PC-3 (cell line): ENCODE measurements at regions not wholly inside any gene's neighbourhood (a gene's known extent, or its start where the extent isn't known, plus 50 kb on each side); places are given as distances from the start of the nearest gene placed in this dataset.

Experiments
- ATAC-seq: fragments of 200-7000 bp; cut with Tn5 transposase; 2 replicates; pipeline ENCODE4 v1.9.1; 2020; ENCODE audit warnings: mild to moderate bottlenecking, moderate library complexity
- BruUV-seq: library from RNA; stranded (reverse); fragments of 400-500 nt; replicated peaks from 2 replicates; lab custom pipeline; 2021; lab: Mats Ljungman, UMichigan
- CTCF ChIA-PET: fragments of 300-600 bp; sonication (Branson Sonifier 250); formaldehyde crosslinking; loops from one replicate; lab custom pipeline; 2022; ENCODE audit warnings: antibody characterized with exemption; lab: Charles Lee
- POLR2A ChIA-PET: fragments of 300-600 bp; sonication (Branson Sonifier 250); formaldehyde crosslinking; loops from one replicate; lab custom pipeline; 2022; ENCODE audit warnings: antibody characterized with exemption; ENCODE audit not compliant: unreplicated experiment; lab: Charles Lee
- DNase-seq: peaks from one replicate; pipeline ENCODE4 v3.0.0-alpha.2; 2015
- H2AFZ ChIP-seq: fragments of 300-600 bp; sonication (generic); 2 replicates; pipeline ENCODE4 v1.6.0; 2016; ENCODE audit warnings: antibody characterized with exemption, low read length
- H3F3A ChIP-seq: fragments of 300-600 bp; sonication (generic); one replicate; pipeline ENCODE4 v1.6.0; 2017; ENCODE audit warnings: antibody characterized with exemption, low read length, control low read depth, mild to moderate bottlenecking; ENCODE audit not compliant: unreplicated experiment
- H3K27ac ChIP-seq: fragments of 300-600 bp; sonication (generic); 2 replicates; pipeline ENCODE4 v1.5.1; 2016; ENCODE audit warnings: mild to moderate bottlenecking, low read length
- H3K27me3 ChIP-seq: fragments of 300-600 bp; sonication (generic); 2 replicates; pipeline ENCODE4 v1.6.1; 2016; ENCODE audit warnings: low read length, mixed read lengths
- H3K36me3 ChIP-seq: fragments of 300-600 bp; sonication (generic); 2 replicates; pipeline ENCODE4 v1.6.1; 2016; ENCODE audit warnings: low read depth, mixed run types, low read length, mixed read lengths
- H3K4me1 ChIP-seq: fragments of 300-600 bp; sonication (generic); 2 replicates; pipeline ENCODE4 v1.5.1; 2016; ENCODE audit warnings: low read length; ENCODE audit not compliant: insufficient read depth
- H3K4me2 ChIP-seq: fragments of 300-600 bp; sonication (generic); 2 replicates; pipeline ENCODE4 v1.6.0; 2016; ENCODE audit warnings: low read length
- H3K4me3 ChIP-seq: fragments of 300-600 bp; sonication (generic); 2 replicates; pipeline ENCODE4 v1.5.1; 2016; ENCODE audit warnings: mild to moderate bottlenecking, low read length, mixed read lengths
- H3K79me2 ChIP-seq: fragments of 300-600 bp; sonication (generic); 2 replicates; pipeline ENCODE4 v1.6.1; 2017; ENCODE audit warnings: low read length, mixed read lengths
- H3K9ac ChIP-seq: fragments of 300-600 bp; sonication (generic); 2 replicates; pipeline ENCODE4 v1.6.0; 2016; ENCODE audit warnings: mild to moderate bottlenecking, low read length
- H3K9me2 ChIP-seq: fragments of 300-600 bp; sonication (generic); replicated peaks from 2 replicates; pipeline ENCODE4 v1.6.1; 2016; ENCODE audit warnings: mixed run types, low read length, mixed read lengths
- H3K9me3 ChIP-seq: fragments of 300-600 bp; sonication (generic); 2 replicates; pipeline ENCODE4 v1.6.1; 2016; ENCODE audit warnings: low read length, mixed read lengths
- H4K20me1 ChIP-seq: fragments of 300-600 bp; sonication (generic); 2 replicates; pipeline ENCODE4 v1.6.1; 2016; ENCODE audit warnings: low read length, mixed read lengths
- CTCF ChIP-seq: fragments of 300-600 bp; sonication (generic); conservative IDR thresholded peaks from 2 replicates; pipeline ENCODE4 v1.5.1; 2017; ENCODE audit warnings: antibody characterized with exemption, low read depth, mild to moderate bottlenecking, low read length
- EZH2 ChIP-seq: fragments of 300-600 bp; sonication (generic); IDR thresholded peaks from one replicate; pipeline ENCODE4 v1.6.1; 2017; ENCODE audit warnings: antibody characterized with exemption, mild to moderate bottlenecking, low read length; ENCODE audit not compliant: unreplicated experiment
- EZH2phosphoT487 ChIP-seq: fragments of 300-600 bp; sonication (generic); IDR thresholded peaks from 2 replicates; pipeline ENCODE4 v1.6.1; 2018; ENCODE audit warnings: mild to moderate bottlenecking, antibody characterized with exemption, low read length, borderline replicate concordance
- intact Hi-C: fragments of 100-400 bp; cut with micrococcal nuclease; formaldehyde crosslinking; loops from 2 replicates; pipeline ENCODE4 v1.9.0; 2023

DNA sequence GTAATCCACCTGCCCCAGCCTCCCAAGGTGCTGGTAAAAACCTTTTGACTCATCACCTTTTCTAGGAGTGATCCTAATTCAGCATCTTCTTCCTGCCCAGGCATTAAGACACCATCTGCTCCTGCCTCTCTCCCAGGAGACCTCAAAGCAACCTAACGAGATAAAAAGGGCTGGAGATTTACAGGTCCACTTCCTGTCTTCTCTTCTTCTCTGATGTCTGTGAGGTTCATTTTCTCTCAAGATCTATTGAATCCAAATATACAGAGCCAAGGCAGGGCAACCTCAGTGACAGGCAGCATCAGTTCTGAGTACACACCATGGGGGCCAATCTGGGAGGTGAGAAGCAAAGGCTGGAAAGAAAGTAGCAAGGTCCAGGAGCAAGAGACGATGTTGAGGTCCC, 219.4 kb downstream of the SETD4 start:
- H3K9me3 ChIP-seq: no peaks in the 10 kb centered on the region
- H3K4me2 ChIP-seq: no peak overlapping the region
- no peaks in the 10 kb centered on the region for H3K9me2 ChIP-seq
- ChIA-PET POLR2A (no interaction called here), CTCF (no interaction called here)
- H3F3A ChIP-seq: no peaks in the 10 kb centered on the region
- no peaks in the 10 kb centered on the region for H3K4me1 ChIP-seq
- no peaks in the 10 kb centered on the region for H3K27me3 ChIP-seq
- H3K27ac ChIP-seq: no peak overlapping the region
- no peaks in the 10 kb centered on the region for H3K36me3 ChIP-seq
- TF ChIP-seq EZH2: no peak
- no peak for TF ChIP-seq EZH2phosphoT487
- TF ChIP-seq CTCF: no peak
- intact Hi-C loops: loop anchor here (1.0 to 5.0 kb wide), 9 partner anchors 99 to 1148 kb away; no protein-coding TSS in a partner anchor
- DNase-seq (no peak), ATAC-seq (no peak)
- no peaks in the 10 kb centered on the region for H4K20me1 ChIP-seq
- BruUV-seq: no TSS peak
- H3K79me2 ChIP-seq: no peaks in the 10 kb centered on the region
- H3K9ac ChIP-seq: no peak overlapping the region
- no peak overlapping the region for H2AFZ ChIP-seq
- H3K4me3 ChIP-seq: no peak overlapping the region

- DNase-seq: peak; percentile 82
- no peak overlapping the region for H3K27ac ChIP-seq
- no peaks in the 10 kb centered on the region for H3K27me3 ChIP-seq
- intact Hi-C loops: loop anchor here (1.0 to 5.0 kb wide), 9 partner anchors 100 to 1147 kb away; no protein-coding TSS in a partner anchor
- H3K79me2 ChIP-seq: no peaks in the 10 kb centered on the region
- no peaks in the 10 kb centered on the region for H3K9me2 ChIP-seq
- no peaks in the 10 kb centered on the region for H3F3A ChIP-seq
- no peak overlapping the region for H3K4me2 ChIP-seq
- no peaks in the 10 kb centered on the region for H3K4me1 ChIP-seq
- POLR2A ChIA-PET: interaction anchor here (0.7 to 0.8 kb wide), 2 partner anchors 44 to 703 kb away, joined by 6 to 15 read pairs; no protein-coding TSS in a partner anchor
- CTCF ChIA-PET: interaction anchor here (0.5 to 1.5 kb wide), 14 partner anchors 9 to 789 kb away, joined by 3 to 6 read pairs (median 3); no protein-coding TSS in a partner anchor
- no peaks in the 10 kb centered on the region for H3K9me3 ChIP-seq
- peak; percentile 98 for TF ChIP-seq CTCF
- TF ChIP-seq EZH2: no peak
- no peak overlapping the region for H2AFZ ChIP-seq
- no peaks in the 10 kb centered on the region for H4K20me1 ChIP-seq
- BruUV-seq: no TSS peak
- H3K36me3 ChIP-seq: no peaks in the 10 kb centered on the region
- peak; percentile 81 for ATAC-seq
- no peak overlapping the region for H3K9ac ChIP-seq
- H3K4me3 ChIP-seq: no peak overlapping the region
Measured at GRCh38 chr21:35840197-35840799, 220.0 kb downstream of the SETD4 start.
